ENCODE measurements at regions not wholly inside any gene's neighbourhood (a gene's known extent, or its start where the extent isn't known, plus 50 kb on each side); places are given as distances from the start of the nearest gene placed in this dataset.
"Not testable (repeated sequence)": the region's sequence is repeated elsewhere in the genome, so short reads cannot be mapped to it uniquely, and the experiment has no call there.

GRCh38 chr2:129570812-129571211, 408.7 kb upstream of the RAB6C start:
- not testable (repeated sequence) for DNase-seq

- DNase-seq, result no peak
These were observed 404.0 kb upstream of the RAB6C start for GRCh38 chr2:129575431-129575830.

- DNase-seq, result no peak
These were observed 403.6 kb upstream of the RAB6C start for GRCh38 chr2:129575880-129576279.

- DNase-seq, result no peak
These were observed 399.5 kb upstream of the RAB6C start for GRCh38 chr2:129580001-129580400.

- DNase-seq, result no peak
These were observed 393.7 kb upstream of the RAB6C start for GRCh38 chr2:129585760-129586159.

GRCh38 chr2:129587426-129588064, 391.9 kb upstream of the RAB6C start:
- DNase-seq, result no peak

- no peak for DNase-seq
These were observed 374.9 kb upstream of the RAB6C start for GRCh38 chr2:129604560-129604959.

- DNase-seq, result no peak
These were observed 373.8 kb upstream of the RAB6C start for GRCh38 chr2:129605646-129606045.

- DNase-seq, result no peak
These were observed 372.8 kb upstream of the RAB6C start for GRCh38 chr2:129606496-129607270.

- no peak for DNase-seq
These were observed 370.2 kb upstream of the RAB6C start for GRCh38 chr2:129609224-129609623.

GRCh38 chr2:129610766-129611165, 368.7 kb upstream of the RAB6C start:
- DNase-seq, result no peak

- DNase-seq, result no peak
These were observed 368.0 kb upstream of the RAB6C start for GRCh38 chr2:129611471-129611870.

- DNase-seq, result no peak
These were observed 360.0 kb upstream of the RAB6C start for GRCh38 chr2:129619471-129619870.

- DNase-seq, result no peak
These were observed 359.1 kb upstream of the RAB6C start for GRCh38 chr2:129620411-129620810.

GRCh38 chr2:129623783-129624182, 355.7 kb upstream of the RAB6C start:
- no peak for DNase-seq

GRCh38 chr2:129627437-129627836, 352.0 kb upstream of the RAB6C start:
- DNase-seq, result no peak

GRCh38 chr2:129636692-129637091, 342.8 kb upstream of the RAB6C start:
- DNase-seq, result no peak

GRCh38 chr2:129641371-129641770, 338.1 kb upstream of the RAB6C start:
- no peak for DNase-seq

- no peak for DNase-seq
These were observed 336.9 kb upstream of the RAB6C start for GRCh38 chr2:129642526-129643043.

GRCh38 chr2:129645335-129645734, 334.1 kb upstream of the RAB6C start:
- no peak for DNase-seq

- DNase-seq, result no peak
These were observed 333.4 kb upstream of the RAB6C start for GRCh38 chr2:129646107-129646506.

GRCh38 chr2:129653246-129653645, 326.2 kb upstream of the RAB6C start:
- DNase-seq, result no peak

GRCh38 chr2:129654331-129654730, 325.1 kb upstream of the RAB6C start:
- no peak for DNase-seq

GRCh38 chr2:129656081-129656598, 323.3 kb upstream of the RAB6C start:
- no peak for DNase-seq

Data from SIG-M5 (cell line).